ENCODE measurements at regions not wholly inside any gene's neighbourhood (a gene's known extent, or its start where the extent isn't known, plus 50 kb on each side); places are given as distances from the start of the nearest gene placed in this dataset.

DNA sequence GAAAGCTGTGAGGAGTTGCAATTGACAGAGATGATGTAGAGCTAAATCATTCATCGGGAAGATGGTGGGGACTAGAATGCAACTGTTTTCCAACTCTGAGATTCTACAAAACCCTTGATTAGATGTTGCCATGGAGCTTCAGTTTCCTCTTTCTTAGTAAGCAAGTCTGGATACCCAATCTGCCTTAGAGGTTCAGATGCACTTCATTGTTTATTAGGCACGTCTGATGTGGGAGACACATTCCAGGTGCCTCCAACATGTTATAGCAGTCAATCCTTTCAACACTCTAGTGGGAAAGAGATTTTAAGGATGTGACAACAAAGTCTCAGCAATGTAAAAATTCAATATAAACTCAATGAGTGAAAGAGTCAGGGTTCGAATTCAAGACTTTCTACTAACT, 291.3 kb upstream of the PHYHIPL start:
- DNase-seq (ENCODE audit: low read depth in 2 of 2), result no peak

- DNase-seq (ENCODE audit: low read depth in 2 of 2), result peak in 1 of 2 experiments; percentile 22
Observed at GRCh38 chr10:58885686-58886345, 290.6 kb upstream of the PHYHIPL start.

DNA sequence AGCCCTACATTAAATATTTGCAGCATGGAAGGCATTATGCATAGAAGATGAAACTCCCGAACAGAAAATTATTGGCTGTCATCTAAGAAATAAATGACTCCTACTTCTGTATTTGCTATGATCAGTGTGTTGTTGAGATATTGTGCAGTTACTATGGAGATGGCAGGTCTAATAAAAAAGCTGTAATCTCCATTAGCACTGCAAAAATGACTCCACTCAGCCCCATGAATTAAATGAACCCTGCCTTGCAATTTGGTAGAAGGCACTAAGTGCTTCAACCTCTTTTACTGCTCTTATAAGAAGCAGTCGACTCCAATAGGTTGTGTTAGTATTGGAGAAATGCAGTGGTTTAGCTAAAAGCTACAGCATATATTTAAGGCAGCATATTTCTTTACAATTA, 290.0 kb upstream of the PHYHIPL start:
- no peak for DNase-seq (ENCODE audit: low read depth in 2 of 2)

GRCh38 chr10:58887474-58887873, 289.0 kb upstream of the PHYHIPL start:
- no peak for DNase-seq (ENCODE audit: low read depth in 2 of 2)

- no peak for DNase-seq (ENCODE audit: low read depth in 2 of 2)
Observed at GRCh38 chr10:58888957-58889356, 287.5 kb upstream of the PHYHIPL start.

GRCh38 chr10:58892031-58892531, 284.4 kb upstream of the PHYHIPL start:
- DNase-seq (ENCODE audit: low read depth in 2 of 2), result peak; percentile 28 to 42

GRCh38 chr10:58894929-58895328, 281.5 kb upstream of the PHYHIPL start:
- DNase-seq (ENCODE audit: low read depth in 2 of 2), result no peak

DNA sequence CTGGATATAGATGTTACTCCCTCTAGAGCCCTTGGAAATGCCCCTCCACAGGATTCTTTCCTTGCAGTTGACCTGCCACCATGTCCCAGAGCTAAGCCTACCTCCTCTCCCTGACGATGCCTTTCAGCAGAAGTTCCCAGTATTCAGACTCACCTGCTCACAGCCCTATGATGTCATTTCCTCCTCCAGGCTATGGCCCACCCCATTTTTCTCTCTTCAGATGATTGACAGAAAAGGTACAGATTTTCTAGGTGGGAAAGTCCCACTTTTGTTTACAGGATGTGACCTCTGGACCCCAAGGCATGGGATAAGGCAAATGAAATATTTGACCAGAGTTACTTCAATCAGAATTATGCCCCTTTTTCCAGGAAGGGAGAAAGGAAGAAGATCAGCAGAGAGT, 280.2 kb upstream of the PHYHIPL start:
- DNase-seq (ENCODE audit: low read depth in 2 of 2), result no peak

DNA sequence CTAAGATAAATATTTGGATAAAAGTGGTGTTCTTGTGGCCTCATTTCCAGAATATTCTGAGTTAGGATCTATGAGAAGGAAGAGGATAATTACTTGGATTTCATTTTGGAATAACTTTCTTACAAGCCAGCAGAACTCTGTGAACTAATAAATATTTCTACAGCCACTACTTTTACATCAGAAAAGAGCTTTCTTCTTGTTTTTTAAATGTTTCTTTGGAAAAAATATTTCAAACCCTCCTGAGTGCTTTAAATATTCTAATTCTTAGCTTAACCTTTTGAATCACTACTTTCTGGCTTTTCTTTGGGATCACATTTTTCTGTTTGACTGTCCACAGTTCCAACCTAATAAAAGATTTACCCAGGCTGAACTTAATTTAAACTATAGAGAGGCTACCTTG, 279.2 kb upstream of the PHYHIPL start:
- no peak for DNase-seq (ENCODE audit: low read depth in 2 of 2)

DNA sequence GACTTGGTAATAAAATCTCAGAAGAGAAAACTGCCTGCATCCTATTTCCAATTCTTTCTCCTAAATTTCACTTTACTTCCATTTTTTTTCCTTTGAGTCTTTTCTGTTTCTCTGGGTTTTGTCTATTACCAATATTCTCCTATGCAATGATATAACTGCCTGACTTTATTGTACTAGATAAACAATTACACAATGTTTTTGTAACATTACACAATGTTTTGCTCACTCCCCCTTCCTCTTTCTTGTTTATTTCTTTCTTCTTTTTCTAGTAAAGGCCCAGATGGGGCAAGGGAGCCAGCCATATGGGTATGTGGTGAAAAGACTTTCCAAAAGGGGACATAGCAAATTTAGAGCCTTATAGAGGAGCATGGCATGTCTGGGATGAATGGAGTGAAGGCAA, 278.7 kb upstream of the PHYHIPL start:
- no peak for DNase-seq (ENCODE audit: low read depth in 2 of 2)

GRCh38 chr10:58898854-58899573, 277.4 kb upstream of the PHYHIPL start:
- DNase-seq (ENCODE audit: low read depth in 2 of 2), result no peak

DNA sequence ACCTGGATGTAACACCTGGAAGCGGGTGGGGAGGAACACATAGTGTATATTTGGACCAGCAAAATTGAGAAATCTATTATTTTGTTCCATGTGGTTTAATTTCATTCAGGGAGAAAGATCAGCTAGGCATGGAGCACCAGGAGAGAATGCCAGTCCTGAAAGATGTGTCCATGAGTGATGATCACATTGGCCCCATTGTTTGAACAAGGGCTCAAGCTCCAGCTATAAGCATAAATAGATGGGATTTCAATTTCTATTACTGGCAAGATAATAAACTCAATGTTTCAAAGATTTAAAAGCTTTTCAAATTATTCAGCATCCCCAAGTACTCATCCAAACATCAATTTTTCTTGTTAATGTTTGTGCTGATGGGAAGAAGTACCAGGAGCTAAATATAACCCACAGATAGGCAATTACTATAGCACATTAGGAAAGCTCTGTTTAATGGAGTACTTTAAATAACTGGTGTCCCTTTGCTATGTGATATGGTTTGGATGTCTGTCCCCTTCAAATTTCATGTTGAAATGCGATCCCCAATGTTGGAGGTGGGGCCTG, 275.3 kb upstream of the PHYHIPL start:
- DNase-seq (ENCODE audit: low read depth in 2 of 2), result no peak

GRCh38 chr10:58903071-58903470, 273.4 kb upstream of the PHYHIPL start:
- no peak for DNase-seq (ENCODE audit: low read depth in 2 of 2)

DNA sequence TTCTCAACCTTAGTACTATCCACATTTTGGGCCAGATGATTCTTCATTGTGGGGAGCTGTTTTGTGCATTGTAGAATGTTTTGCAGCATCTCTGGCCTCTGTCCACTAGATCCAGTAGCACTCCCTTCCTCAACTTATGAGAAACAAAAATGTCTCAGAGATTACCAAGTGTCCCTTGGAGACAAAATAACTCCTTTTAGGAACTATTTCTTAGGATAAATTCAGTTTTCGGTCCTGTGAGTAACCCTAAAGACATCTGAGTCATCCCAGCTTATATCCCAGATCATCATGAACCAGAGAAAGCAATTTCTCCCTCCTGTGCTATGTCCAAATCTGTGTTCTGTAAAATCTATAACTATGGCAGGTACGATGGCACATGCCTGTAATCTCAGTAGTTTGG, 266.6 kb upstream of the PHYHIPL start:
- DNase-seq (ENCODE audit: low read depth in 2 of 2), result no peak

- DNase-seq (ENCODE audit: low read depth in 2 of 2), result no peak
Observed at GRCh38 chr10:58913717-58914116, 262.7 kb upstream of the PHYHIPL start.

- no peak for DNase-seq (ENCODE audit: low read depth in 2 of 2)
Observed at GRCh38 chr10:58918887-58919286, 257.6 kb upstream of the PHYHIPL start.

DNA sequence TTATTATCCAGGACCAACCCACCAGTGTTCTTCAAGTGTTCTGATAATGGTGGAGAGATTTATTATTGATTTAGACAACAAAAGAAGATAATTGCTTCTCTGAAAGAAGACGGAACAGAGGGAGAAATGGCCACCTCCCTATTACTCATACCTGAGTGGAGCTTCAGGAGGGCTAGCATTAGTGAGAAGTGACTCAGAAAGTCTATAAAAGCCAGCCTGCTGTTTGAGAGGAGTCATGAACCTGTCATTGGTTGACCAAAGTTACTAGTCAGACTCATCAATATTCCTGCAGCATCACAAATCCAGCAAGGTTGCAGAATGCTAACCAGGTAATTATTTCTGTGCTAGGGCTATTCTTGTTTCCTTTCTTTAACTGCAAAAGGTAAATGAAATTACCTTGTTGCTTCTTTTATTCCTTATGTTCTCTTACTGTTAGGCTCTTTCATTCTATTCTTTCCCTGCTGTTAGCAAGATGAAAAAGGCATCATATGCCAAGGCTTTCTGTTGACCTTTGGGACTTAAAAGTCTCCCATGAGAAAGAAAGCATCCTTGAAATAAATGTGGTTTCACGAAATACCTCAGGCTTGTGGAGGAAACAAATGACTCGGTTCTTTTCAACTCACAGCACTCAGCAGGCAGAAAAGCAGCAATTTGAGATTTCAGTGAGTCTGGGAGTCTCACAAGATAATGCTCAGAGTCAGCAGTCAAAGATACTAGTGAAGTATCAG, 256.4 kb upstream of the PHYHIPL start:
- DNase-seq (ENCODE audit: low read depth in 2 of 2), result peak; percentile 79 to 80

DNA sequence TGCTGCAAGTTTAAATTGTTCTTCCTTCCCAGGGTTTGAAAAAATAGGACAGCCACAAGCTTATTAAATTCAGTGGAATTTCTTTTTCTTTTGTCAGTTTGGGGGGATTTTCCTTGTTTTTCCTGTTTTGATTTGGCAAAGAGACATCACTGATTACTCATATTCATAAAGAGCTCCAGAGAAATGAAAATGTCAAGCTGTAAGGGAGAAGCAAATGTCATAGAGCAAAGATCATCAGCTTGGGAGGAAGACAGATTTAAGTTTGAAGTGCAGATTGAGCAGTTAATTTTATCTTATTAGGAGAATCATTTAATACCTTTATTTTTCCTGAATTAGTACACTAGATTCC, 255.8 kb upstream of the PHYHIPL start:
- no peak for DNase-seq (ENCODE audit: low read depth in 2 of 2)

GRCh38 chr10:58921421-58921855, 255.0 kb upstream of the PHYHIPL start:
- no peak for DNase-seq (ENCODE audit: low read depth in 2 of 2)

DNA sequence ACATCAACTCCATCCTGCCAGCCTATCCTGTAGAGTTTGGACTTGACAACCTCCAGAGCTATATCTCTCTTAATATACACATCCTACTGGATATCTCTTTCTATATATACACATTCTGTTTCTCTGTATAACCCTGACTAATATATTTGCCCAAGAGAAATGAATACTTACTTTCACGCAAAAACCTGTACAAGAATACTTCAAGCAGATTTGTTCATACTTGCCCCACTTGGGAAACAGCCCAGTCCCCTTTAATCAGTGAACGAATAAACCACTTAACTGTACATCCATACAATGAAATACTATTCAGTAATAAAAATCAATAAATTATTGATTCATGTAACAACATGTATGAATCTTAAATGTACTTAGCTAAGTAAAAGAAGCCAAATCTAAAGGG, 251.1 kb upstream of the PHYHIPL start:
- no peak for DNase-seq (ENCODE audit: low read depth in 2 of 2)

DNA sequence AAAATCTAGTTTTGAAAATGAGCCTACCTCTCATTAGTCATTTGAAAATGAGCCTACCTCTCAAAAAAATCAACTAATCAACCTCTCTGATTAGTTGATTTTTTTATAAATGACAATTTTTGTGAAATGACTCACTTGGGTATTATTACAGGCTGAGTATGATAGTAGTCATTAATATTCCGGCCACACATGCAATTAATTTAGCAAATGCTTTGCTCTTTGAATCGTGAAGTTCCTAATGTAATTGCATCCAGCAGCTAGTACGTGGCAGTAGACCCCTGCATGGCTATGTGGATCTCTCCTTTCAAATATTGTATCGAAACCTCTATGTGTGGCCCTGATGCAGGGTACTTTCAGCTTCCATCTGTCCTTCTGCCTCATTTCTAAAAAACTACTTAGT, 245.9 kb upstream of the PHYHIPL start:
- peak; percentile 79 to 80 for DNase-seq (ENCODE audit: low read depth in 2 of 2)

DNA sequence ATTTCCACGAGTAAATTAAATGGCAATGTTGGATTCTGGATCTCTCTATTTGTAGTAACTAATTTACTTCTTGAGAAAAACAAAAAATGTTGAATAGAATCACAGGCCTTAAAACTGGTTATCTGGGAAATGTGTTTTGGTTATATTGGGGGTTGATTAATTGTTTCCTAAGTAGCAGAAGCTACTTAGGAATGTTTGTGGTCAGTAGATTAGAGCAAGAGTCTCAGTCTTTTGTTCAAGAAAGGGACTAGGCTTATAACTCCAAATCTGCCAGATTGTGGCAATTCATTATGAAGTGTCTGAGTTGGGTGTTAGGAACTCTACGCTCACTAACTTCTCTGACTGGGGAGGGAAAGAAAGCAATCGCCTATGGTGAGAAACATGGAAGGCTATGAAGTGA, 244.3 kb upstream of the PHYHIPL start:
- DNase-seq (ENCODE audit: low read depth in 2 of 2), result peak; percentile 44 to 45

Data from fibroblast of skin of left quadriceps (primary cell).